SK-N-SH (cell line): ENCODE measurements at regions not wholly inside any gene's neighbourhood (a gene's known extent, or its start where the extent isn't known, plus 50 kb on each side); places are given as distances from the start of the nearest gene placed in this dataset.

ENCODE experiments used
- CTCF ChIA-PET: fragments of 300-600, 350-600 bp; formaldehyde crosslinking; extraction: SDS; loops from one replicate; lab custom pipeline; 2021; lab: Yijun Ruan, JAX
- POLR2A ChIA-PET: fragments of 350-600 bp; sonication (Branson Sonifier 250); formaldehyde crosslinking; extraction: SDS; loops from one replicate; lab custom pipeline; 2020; ENCODE audit warnings: antibody characterized with exemption, inconsistent platforms; lab: Yijun Ruan, JAX
- DNase-seq: peaks from one replicate; pipeline ENCODE4 v3.0.0; 2012
- H2AFZ ChIP-seq: fragments of 200-600 bp; sonication (generic); 2 replicates; pipeline ENCODE4 v1.8.1; 2016; ENCODE audit warnings: antibody characterized with exemption, mild to moderate bottlenecking, low read depth
- H3F3A ChIP-seq: fragments of 200-600 bp; sonication (generic); replicated peaks from 2 replicates; pipeline ENCODE3; 2016; ENCODE audit warnings: antibody characterized with exemption, mild to moderate bottlenecking; ENCODE audit not compliant: insufficient read depth
- H3K27ac ChIP-seq, 2 experiments: fragments of 200-500 bp in 1 of 2; fragments of 200-600 bp in 1 of 2; sonication (Bioruptor generic) in 1 of 2; sonication (generic), shearing (Covaris generic) in 1 of 2; 2 replicates each; pipeline versions ENCODE4 v1.5.1 to v1.6.1; 2014 to 2016; ENCODE audit warnings: low read depth in 2 of 2, inconsistent platforms in 1 of 2, low read length in 1 of 2, mild to moderate bottlenecking in 1 of 2, mixed read lengths in 1 of 2
- H3K27me3 ChIP-seq: fragments of 200-600 bp; sonication (generic), shearing (Covaris generic); 2 replicates; pipeline ENCODE4 v1.6.1; 2016; ENCODE audit warnings: mixed run types; ENCODE audit not compliant: insufficient read depth
- H3K36me3 ChIP-seq, 2 experiments: fragments of 200-500 bp in 1 of 2; fragments of 200-600 bp in 1 of 2; sonication (Bioruptor generic) in 1 of 2; sonication (generic) in 1 of 2; replicated peaks in 1 of 2; 2 replicates each; pipeline versions ENCODE3 to v1.5.1; 2014 to 2016; ENCODE audit warnings: low read length in 1 of 2, mild to moderate bottlenecking in 1 of 2; ENCODE audit not compliant: insufficient read depth in 2 of 2, control insufficient read depth in 1 of 2
- H3K4me1 ChIP-seq, 2 experiments: fragments of 200-500 bp in 1 of 2; fragments of 200-600 bp in 1 of 2; sonication (Bioruptor generic) in 1 of 2; sonication (generic), shearing (Covaris generic) in 1 of 2; 2 replicates each; pipeline versions ENCODE4 v1.5.1 to v1.6.1; 2014 to 2016; ENCODE audit warnings: low read depth in 1 of 2, low read length in 1 of 2, mixed run types in 1 of 2; ENCODE audit not compliant: insufficient read depth in 2 of 2, control insufficient read depth in 1 of 2
- H3K4me2 ChIP-seq: fragments of 200-600 bp; sonication (generic), shearing (Covaris generic); 2 replicates; pipeline ENCODE4 v1.6.1; 2017; ENCODE audit warnings: mixed run types
- H3K4me3 ChIP-seq, 2 experiments: fragments of 200-500 bp in 1 of 2; fragments of 200-600 bp in 1 of 2; sonication (Bioruptor generic) in 1 of 2; sonication (generic), shearing (Covaris generic) in 1 of 2; 2 replicates each; pipeline versions ENCODE4 v1.5.1 to v1.8.1; 2014 to 2016; ENCODE audit warnings: low read depth in 2 of 2, inconsistent platforms in 1 of 2, low read length in 1 of 2, mild to moderate bottlenecking in 1 of 2, mixed read lengths in 1 of 2, moderate library complexity in 1 of 2
- H3K79me2 ChIP-seq: fragments of 200-600 bp; sonication (generic); 2 replicates; pipeline ENCODE4 v1.8.1; 2017; ENCODE audit warnings: mild to moderate bottlenecking; ENCODE audit not compliant: insufficient read depth
- H3K9ac ChIP-seq: fragments of 200-600 bp; sonication (generic); 2 replicates; pipeline ENCODE4 v1.6.1; 2017; ENCODE audit warnings: mixed run types
- H3K9me2 ChIP-seq: fragments of 200-600 bp; sonication (generic); 2 replicates; pipeline ENCODE4 v1.6.1; 2017; ENCODE audit warnings: mixed run types
- H3K9me3 ChIP-seq: fragments of 200-600 bp; sonication (generic); 2 replicates; pipeline ENCODE4 v1.6.1; 2017; ENCODE audit warnings: mixed run types, mild to moderate bottlenecking, moderate library complexity
- H4K20me1 ChIP-seq: fragments of 200-600 bp; sonication (generic); 2 replicates; pipeline ENCODE4 v1.6.1; 2017; ENCODE audit warnings: mild to moderate bottlenecking, mixed run types; ENCODE audit not compliant: insufficient read depth
- EP300 ChIP-seq, 2 experiments: IDR thresholded peaks; 2 replicates each; pipeline versions ENCODE4 v1.4.0 to v1.6.1; 2012; ENCODE audit warnings: borderline replicate concordance in 1 of 2, low read depth in 1 of 2, low read length in 1 of 2
- FOSL2 ChIP-seq: IDR thresholded peaks from 2 replicates; pipeline ENCODE4 v1.4.0; 2012; ENCODE audit warnings: low read depth, mild to moderate bottlenecking, moderate library complexity, borderline replicate concordance
- JUND ChIP-seq: IDR thresholded peaks from 2 replicates; pipeline ENCODE4 v1.4.0; 2012
- MEF2A ChIP-seq: IDR thresholded peaks from 2 replicates; pipeline ENCODE4 v1.4.0; 2012; ENCODE audit warnings: low read depth, borderline replicate concordance
- MXI1 ChIP-seq: IDR thresholded peaks from 2 replicates; pipeline ENCODE4 v1.6.1; 2012; ENCODE audit warnings: mild to moderate bottlenecking, low read depth, low read length, improper control_type of control experiment
- RAD21 ChIP-seq: IDR thresholded peaks from 2 replicates; pipeline ENCODE4 v1.6.1; 2012; ENCODE audit warnings: mild to moderate bottlenecking, low read length
- RFX5 ChIP-seq: IDR thresholded peaks from 2 replicates; pipeline ENCODE4 v1.6.1; 2012; ENCODE audit warnings: mild to moderate bottlenecking, improper control_type of control experiment, low read length
- SMC3 ChIP-seq: IDR thresholded peaks from 2 replicates; pipeline ENCODE4 v1.6.1; 2012; ENCODE audit warnings: low read depth, low read length, improper control_type of control experiment
- USF2 ChIP-seq: fragments of 150-350 bp; IDR thresholded peaks from 2 replicates; pipeline ENCODE4 v1.6.1; 2017; ENCODE audit warnings: antibody characterized with exemption, low read length, low read depth, borderline replicate concordance
- ZBTB33 ChIP-seq: IDR thresholded peaks from 2 replicates; pipeline ENCODE4 v1.4.0; 2012; ENCODE audit warnings: low read depth, borderline replicate concordance
- WGBS: methylation state at CpG from one replicate; pipeline ENCODE4 v1.1.6; 2017; ENCODE audit warnings: low lambda C conversion rate; 5-methylcytosine and 5-hydroxymethylcytosine counted together
- TF ChIP-seq, protein P1 (sequence below): fragments of 200-600 bp; sonication (generic); IDR thresholded peaks from 2 replicates; pipeline ENCODE4 v1.6.1; 2017; ENCODE audit warnings: antibody characterized with exemption, mild to moderate bottlenecking, moderate library complexity

DNA sequence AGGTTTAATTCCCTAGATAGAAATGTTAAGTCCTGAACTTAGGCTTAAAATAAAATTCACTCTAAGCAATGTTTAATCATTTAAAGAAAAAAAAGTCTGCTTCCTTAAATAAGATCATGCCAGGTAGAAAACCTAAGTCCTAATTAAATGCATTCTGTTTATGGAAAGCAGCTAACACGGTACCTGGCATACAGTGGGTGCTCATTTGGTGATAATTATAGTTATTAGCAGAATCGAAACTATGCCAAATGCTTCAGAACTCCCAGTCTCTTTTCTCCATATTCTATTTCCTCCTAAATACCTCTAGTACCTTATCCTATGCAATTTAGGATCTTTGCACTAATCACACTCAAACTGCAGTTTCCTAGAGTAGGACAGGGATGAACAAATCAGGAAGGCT is 331.8 kb downstream of the EPHA7 start:
- 2% methylated on average over 2 of the region's 2 CpGs for WGBS
- no peaks in the 10 kb centered on the region for H3K9me2 ChIP-seq
- TF ChIP-seq EP300 (IDR thresholded peaks at IDR 0.05; ENCODE audit: borderline replicate concordance in 1 of 2, low read depth in 1 of 2, low read length in 1 of 2) = no peak
- TF ChIP-seq ZBTB33 = no peak
- TF ChIP-seq MXI1 = no peak
- TF ChIP-seq JUND = no peak
- no peak for TF ChIP-seq MEF2A
- TF ChIP-seq, protein P1, sequence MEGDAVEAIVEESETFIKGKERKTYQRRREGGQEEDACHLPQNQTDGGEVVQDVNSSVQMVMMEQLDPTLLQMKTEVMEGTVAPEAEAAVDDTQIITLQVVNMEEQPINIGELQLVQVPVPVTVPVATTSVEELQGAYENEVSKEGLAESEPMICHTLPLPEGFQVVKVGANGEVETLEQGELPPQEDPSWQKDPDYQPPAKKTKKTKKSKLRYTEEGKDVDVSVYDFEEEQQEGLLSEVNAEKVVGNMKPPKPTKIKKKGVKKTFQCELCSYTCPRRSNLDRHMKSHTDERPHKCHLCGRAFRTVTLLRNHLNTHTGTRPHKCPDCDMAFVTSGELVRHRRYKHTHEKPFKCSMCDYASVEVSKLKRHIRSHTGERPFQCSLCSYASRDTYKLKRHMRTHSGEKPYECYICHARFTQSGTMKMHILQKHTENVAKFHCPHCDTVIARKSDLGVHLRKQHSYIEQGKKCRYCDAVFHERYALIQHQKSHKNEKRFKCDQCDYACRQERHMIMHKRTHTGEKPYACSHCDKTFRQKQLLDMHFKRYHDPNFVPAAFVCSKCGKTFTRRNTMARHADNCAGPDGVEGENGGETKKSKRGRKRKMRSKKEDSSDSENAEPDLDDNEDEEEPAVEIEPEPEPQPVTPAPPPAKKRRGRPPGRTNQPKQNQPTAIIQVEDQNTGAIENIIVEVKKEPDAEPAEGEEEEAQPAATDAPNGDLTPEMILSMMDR = no peak
- no peak for TF ChIP-seq SMC3

GRCh38 chr6:93086351-93086750 is 333.0 kb downstream of the EPHA7 start:
- Histone ChIP-seq H3K4me3 (no peak overlapping the region), H3F3A (no peaks in the 10 kb centered on the region), H3K9me2 (no peaks in the 10 kb centered on the region), H3K9me3 (no peaks in the 10 kb centered on the region), H3K27ac (no peak overlapping the region), H2AFZ (no peak overlapping the region), H3K9ac (no peak overlapping the region), H3K27me3 (no peaks in the 10 kb centered on the region), H3K4me1 (peaks cover 0 to 14% of the 10 kb centered on the region in 2 experiments; a peak in 1 of 4 replicates), H4K20me1 (no peaks in the 10 kb centered on the region), H3K79me2 (no peaks in the 10 kb centered on the region), H3K36me3 (no peaks in the 10 kb centered on the region), H3K4me2 (no peak overlapping the region)
- DNase-seq = no peak
- TF ChIP-seq EP300 (IDR thresholded peaks at IDR 0.05; ENCODE audit: borderline replicate concordance in 1 of 2, low read depth in 1 of 2, low read length in 1 of 2) (no peak), MEF2A (no peak), RFX5 (no peak), MXI1 (no peak), SMC3 (no peak), FOSL2 (no peak), USF2 (no peak), RAD21 (no peak)
- ChIA-PET POLR2A (no interaction called here), CTCF (no interaction called here)

More for the DNA sequence above, 331.8 kb downstream of the EPHA7 start:
- no peak overlapping the region for H3K4me3 ChIP-seq
- no peak for DNase-seq
- no peak overlapping the region for H3K4me2 ChIP-seq
- H3K9ac ChIP-seq = no peak overlapping the region
- H2AFZ ChIP-seq = no peak overlapping the region
- peaks cover 0 to 14% of the 10 kb centered on the region in 2 experiments; a peak in 1 of 4 replicates for H3K4me1 ChIP-seq
- H3K36me3 ChIP-seq = no peaks in the 10 kb centered on the region
- ChIA-PET POLR2A (no interaction called here), CTCF (no interaction called here)
- H3K79me2 ChIP-seq = no peaks in the 10 kb centered on the region
- no peaks in the 10 kb centered on the region for H3K27me3 ChIP-seq
- no peak overlapping the region for H3K27ac ChIP-seq
- no peaks in the 10 kb centered on the region for H4K20me1 ChIP-seq
- H3K9me3 ChIP-seq = no peaks in the 10 kb centered on the region
- no peaks in the 10 kb centered on the region for H3F3A ChIP-seq
